Caki2 (cell line): ENCODE measurements at regions not wholly inside any gene's neighbourhood (a gene's known extent, or its start where the extent isn't known, plus 50 kb on each side); places are given as distances from the start of the nearest gene placed in this dataset.
"Not testable (repeated sequence)": the region's sequence is repeated elsewhere in the genome, so short reads cannot be mapped to it uniquely, and the experiment has no call there.

Experiments used
- DNase-seq: peaks from one replicate; pipeline ENCODE4 v3.0.0-alpha.2; 2015; ENCODE audit warnings: low read depth
- in situ Hi-C: cut with HindIII; loops from 2 replicates; pipeline ENCODE4 v1.10.0; 2016; ENCODE audit warnings: low sequenced_read_pairs, low pct_unique_long_range_greater_than_20kb, mixed read lengths

GRCh38 chr14:21791749-21792148, 118.1 kb upstream of the OR4E1 start:
- in situ Hi-C loops: no loop called here
- no peak for DNase-seq

GRCh38 chr14:21788687-21789086, 115.1 kb upstream of the OR4E1 start:
- in situ Hi-C loops, DNase-seq: not testable (repeated sequence)

GRCh38 chr14:21787242-21787641, 113.6 kb upstream of the OR4E1 start:
- in situ Hi-C loops, DNase-seq: not testable (repeated sequence)

DNA sequence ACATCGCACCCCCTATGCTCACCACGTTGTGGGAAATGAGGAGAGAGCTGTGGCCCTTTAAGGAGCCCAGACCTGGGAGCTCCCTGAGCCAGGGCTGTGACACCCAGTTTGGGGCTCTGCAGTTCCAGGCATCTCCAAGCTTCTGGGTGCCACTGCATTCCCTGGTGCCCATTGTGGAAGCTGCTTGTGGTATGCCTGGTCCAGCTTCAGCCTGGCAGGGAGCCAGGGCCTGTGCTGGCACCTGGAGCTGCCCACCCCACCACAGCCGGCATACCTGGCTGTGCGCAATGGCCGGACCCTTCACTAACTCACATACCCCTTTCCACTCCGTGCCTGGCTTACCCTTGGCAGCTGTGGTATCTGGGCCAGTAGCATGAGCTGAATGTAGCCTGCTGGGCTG, 107.9 kb upstream of the OR4E1 start:
- in situ Hi-C loops: no loop called here
- no peak for DNase-seq

DNA sequence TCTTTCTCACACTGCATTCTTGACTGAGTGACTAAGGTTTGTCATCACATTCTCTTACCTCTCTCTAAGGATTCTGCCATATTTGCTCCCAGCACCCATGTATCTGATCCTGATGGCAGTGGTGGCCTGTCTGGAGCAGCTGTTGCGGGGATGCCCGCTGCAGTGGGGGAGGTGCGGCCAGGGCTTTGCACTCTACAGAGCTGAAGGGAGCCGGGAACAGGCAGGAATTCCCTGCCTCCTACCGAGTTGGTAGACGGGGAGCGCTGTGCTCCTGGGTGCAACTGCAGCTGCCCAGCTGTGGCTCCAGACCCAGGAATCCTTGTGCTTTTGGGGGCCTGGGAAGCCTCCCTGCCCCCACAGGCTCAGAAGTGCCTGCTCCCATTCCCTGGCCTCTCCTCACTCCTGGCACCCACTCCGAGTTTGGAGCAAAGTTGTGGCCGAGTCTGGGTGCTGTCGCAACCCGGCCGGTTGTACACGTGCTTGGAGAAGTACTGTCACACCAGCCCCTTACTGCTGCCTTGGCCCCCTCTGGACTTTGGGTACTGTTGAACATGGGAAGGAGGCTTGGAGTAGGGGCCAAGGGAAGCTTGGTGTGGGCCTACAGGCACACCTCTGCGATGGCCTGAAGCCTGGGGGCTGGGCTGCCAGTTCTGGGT, 106.9 kb upstream of the OR4E1 start:
- DNase-seq: no peak
- in situ Hi-C loops: no loop called here

- in situ Hi-C loops: no loop called here
- no peak for DNase-seq
These were observed 98.1 kb upstream of the OR4E1 start for GRCh38 chr14:21771671-21772070.

- DNase-seq: no peak
- in situ Hi-C loops: no loop called here
These were observed 95.2 kb upstream of the OR4E1 start for GRCh38 chr14:21768875-21769257.

DNA sequence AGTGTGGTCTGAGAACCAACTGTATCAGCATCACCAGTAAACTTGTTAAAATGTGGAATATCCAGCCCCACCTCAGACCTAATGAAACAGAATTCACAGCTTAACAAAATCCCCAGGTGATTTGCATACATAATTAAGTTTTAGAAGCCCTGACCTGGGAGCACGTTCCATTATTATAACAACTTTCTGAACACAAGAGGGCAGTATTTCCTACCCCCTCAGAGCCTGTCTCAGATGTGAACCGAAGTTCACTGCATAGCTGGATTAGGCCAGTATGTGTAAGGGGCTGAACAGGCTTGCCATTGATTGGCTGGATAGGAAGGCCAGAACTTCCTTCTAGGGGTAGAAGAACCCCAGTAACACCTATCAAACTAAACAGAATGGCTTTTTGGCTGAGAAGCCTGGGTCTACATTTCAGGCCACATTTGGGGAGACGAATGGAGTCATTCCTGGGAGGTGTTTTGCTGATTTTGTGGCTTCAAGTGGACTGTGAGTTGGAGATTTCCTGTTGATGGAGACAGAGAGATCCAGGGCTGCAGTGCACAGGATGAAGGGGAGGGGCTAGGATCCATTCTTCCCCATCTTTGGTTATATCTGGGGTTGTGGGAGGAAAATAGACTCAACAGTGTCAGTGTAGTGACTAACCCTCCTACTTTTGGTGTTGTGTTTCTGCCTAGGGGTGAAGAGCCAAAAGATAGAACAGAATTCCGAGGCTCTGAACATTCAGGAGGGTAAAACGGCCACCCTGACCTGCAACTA, 94.7 kb upstream of the OR4E1 start:
- no peak for DNase-seq
- in situ Hi-C loops: no loop called here

DNA sequence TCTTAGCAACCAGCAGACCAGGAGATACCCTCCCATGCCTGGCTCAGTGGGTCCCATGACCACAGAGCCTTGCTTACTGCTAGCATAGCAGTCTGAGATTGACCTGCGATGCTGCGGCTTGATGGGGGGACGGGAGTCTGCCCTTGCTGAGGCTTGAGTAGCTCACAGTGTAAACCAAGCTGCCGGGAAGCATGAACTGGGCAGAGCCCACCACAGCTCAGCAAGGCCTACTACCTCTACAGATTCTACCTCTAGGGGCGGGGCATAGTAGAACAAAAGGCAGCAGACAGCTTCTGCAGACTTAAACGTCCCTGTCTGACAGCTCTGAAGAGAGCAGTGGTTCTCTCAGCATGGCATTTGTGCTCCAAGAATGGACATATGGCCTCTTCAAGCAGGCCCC, 86.7 kb upstream of the OR4E1 start:
- in situ Hi-C loops, DNase-seq: not testable (repeated sequence)

DNA sequence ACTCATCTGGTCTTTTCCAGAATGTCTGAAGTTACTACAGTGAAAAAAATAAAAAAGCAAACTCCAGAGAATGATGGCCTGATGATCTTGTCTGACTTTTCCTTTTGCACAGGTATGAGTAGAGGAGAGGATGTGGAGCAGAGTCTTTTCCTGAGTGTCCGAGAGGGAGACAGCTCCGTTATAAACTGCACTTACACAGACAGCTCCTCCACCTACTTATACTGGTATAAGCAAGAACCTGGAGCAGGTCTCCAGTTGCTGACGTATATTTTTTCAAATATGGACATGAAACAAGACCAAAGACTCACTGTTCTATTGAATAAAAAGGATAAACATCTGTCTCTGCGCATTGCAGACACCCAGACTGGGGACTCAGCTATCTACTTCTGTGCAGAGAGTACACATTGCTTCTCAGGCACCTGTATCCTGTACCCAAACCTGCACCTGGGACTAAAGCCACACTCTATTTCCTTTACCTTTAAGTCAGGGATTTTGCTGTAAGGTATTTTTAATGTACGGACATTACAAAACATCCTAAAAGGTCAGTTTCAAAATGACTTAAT, 75.8 kb upstream of the OR4E1 start:
- DNase-seq: no peak

DNA sequence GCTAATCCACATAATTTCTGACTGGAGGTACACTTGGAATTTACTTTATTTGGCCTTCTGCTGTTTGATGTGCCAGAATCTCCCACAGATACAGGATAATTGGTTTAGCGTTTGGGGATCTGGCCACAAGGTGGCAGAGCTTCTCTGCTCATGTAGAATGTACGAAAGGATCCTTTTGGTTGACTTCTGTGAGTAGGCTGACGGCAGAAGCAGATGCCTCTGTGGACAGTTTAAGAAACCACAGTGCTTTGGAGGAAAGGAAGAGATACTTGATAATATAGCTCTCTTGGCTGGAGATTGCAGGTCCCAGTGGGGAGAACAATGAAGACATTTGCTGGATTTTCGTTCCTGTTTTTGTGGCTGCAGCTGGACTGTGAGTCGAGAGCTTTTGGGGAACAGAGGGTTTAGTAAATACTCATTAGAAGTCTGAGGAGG, 75.3 kb upstream of the OR4E1 start:
- peak; percentile 16 for DNase-seq
- in situ Hi-C loops: no loop called here

More for the DNA sequence above, 75.8 kb upstream of the OR4E1 start:
- in situ Hi-C loops: no loop called here

DNA sequence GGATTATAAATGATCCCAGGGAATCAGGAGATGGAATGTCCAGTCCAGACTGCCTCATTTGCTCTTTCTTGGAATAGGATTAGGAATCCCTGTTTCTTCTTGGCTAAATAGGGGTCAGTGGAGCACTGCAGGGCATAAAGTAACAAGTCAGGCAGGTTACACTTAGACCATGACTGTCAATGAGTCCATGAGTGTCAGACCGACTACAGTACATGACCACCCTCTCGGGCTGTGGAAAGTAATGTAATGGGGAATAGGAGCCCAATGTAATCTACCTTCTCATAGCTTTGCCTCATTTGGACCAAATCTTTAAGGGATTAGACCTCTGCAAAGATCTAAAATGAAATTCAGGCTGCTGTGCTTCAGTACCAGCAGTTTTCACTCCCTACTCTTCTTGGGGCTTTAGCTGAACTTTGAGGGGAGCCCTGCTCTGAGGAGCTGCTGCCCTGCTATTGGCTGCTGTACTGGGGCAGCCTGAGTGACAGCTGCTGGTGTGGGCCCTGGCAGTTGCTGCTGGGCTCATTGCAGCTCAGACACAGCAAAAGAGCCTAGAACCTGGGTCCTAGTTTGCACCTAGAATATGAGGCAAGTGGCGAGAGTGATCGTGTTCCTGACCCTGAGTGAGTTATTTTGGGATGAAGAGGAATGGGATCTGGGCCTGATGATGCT, 62.2 kb upstream of the OR4E1 start:
- in situ Hi-C loops: no loop called here
- DNase-seq: no peak

GRCh38 chr14:21735200-21735599, 61.6 kb upstream of the OR4E1 start:
- in situ Hi-C loops: no loop called here
- DNase-seq: no peak

- in situ Hi-C loops: no loop called here
- DNase-seq: peak; percentile 25
These were observed 60.9 kb upstream of the OR4E1 start for GRCh38 chr14:21734457-21735074.

DNA sequence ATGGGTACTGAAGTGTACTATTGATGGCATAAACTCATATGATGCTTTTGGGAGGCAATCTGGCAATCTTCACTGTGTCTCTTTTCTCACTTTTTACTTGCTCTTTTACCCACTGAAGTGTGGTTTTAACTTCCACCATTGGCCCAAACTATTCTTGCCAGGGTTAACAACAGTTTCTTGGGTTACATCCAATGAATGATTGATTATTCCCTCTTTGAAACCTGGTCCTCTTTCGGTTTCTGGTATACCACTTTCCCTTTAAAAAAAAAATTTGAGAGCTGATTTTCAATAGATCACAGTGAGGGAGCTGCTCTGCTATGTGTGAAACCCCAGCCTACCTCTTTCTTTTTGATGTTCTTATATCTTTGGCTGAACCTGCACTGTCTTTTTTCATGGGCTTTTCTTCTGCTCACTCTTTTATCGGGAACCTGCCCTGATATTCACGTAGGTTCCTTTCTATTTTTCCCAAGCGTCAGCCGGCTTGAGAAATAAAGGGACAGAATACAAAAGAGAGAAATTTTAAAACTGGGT, 56.1 kb upstream of the OR4E1 start:
- DNase-seq: no peak
- in situ Hi-C loops: no loop called here

GRCh38 chr14:21725250-21725649, 51.6 kb upstream of the OR4E1 start:
- DNase-seq: no peak
- in situ Hi-C loops: no loop called here

DNA sequence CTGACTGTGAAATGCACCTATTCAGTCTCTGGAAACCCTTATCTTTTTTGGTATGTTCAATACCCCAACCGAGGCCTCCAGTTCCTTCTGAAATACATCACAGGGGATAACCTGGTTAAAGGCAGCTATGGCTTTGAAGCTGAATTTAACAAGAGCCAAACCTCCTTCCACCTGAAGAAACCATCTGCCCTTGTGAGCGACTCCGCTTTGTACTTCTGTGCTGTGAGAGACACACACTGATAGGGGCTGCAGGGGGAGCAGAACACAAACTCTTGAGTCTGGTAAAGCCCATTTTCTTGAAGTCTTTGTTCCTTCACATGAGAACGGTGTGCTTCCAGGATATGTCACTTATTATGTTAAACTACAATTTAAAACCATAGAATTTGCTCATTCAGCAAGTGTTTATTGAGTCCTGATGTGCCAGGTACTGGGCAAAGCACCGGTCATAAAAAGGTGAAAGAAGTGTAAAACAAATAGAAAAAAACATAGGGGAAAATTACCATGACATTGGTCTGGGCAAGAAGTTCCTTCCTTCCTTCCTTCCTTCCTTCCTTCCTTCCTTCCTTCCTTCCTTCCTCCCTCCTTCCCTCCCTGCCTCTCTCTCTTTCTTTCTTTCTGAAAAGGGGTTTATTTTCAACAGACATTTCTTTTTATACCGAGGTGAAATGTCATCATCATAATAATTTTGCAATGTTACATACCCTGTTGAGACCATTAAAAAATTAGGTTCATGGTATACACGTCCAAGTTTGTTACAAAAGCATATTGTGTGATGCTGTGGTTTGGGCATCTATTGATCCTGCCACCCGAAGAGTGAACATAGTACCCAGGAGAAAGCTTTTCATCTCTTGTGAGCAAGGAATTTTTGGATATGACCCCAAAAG, 50.7 kb upstream of the OR4E1 start:
- no peak for DNase-seq
- in situ Hi-C loops: no loop called here
